HG03039 (cell line): ENCODE measurements at regions not wholly inside any gene's neighbourhood (a gene's known extent, or its start where the extent isn't known, plus 50 kb on each side); places are given as distances from the start of the nearest gene placed in this dataset.

Experiments used
- ATAC-seq: cut with Tn5 transposase; IDR thresholded peaks from one replicate; pipeline ENCODE4 v1.9.1; 2021; ENCODE audit warnings: mild to moderate bottlenecking, moderate library complexity; ENCODE audit not compliant: unreplicated experiment

DNA sequence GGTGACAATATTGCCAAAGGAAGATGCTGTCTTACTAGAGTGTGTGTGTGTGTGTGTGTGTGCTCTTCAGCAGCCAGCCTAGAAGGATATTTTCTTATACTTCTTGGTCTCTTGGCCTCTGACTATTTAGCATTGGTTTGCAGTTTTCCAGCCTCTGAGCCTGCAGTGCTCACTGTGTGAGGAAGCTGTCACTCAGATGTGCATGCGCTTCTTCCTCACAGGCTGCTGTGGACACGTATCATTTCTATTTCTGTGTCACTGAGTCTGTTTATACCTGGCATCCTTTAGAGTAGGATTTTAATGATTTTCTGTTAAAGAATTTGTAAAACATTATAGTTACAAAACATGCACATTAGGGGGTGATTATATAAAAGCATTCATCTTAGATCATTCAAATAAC lies 83.3 kb downstream of the ALDH8A1 start:
- no peak for ATAC-seq

- ATAC-seq, result no peak
Observed at GRCh38 chr6:134864558-134864957, 85.3 kb downstream of the ALDH8A1 start.

GRCh38 chr6:134863763-134864510 lies 86.0 kb downstream of the ALDH8A1 start:
- no peak for ATAC-seq

- ATAC-seq, result no peak
Observed at GRCh38 chr6:134854366-134854765, 95.5 kb downstream of the ALDH8A1 start.

DNA sequence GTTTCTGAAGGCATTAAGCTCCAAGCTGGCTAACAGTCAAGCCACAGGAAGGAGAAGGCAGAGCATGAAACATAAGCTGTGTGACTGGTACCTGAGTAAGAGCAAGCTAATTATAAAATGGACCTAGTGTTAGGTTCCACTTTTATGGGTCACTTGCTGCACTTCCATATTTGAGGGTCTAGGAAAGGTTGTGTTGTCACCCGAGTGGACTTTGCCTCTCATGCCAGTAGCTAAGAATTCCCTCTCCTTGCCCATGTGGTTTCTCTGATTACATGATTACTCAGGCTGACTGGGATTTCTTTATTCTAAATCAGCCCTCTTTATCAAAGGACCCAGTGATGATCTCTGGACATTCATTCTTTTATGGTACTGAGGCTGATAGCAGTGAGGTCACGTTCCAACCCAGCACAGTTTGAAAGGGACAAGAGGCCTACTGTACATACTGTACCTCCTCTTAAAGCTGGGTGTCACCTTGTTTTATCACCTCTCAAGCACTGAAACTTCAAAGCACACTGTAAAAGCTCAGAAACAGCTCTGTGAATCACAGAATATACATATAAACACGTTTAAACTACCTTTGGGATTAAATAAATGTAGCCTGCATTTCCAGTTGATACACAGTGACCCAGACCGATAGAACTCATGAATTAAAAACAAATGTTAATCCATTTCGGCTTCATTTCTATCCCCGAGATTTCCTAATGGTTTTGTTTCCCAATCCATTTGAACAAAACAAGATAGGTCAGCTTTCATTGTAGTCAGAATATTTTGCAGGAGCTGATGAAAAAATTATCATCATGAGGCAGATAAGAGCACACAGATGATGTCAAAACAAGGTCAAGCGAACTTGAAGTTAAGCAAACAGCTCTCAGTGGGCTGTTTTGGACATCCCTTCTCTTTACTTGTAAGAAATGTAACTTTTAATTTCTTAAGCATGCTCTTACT lies 96.5 kb downstream of the ALDH8A1 start:
- ATAC-seq, result no peak

- ATAC-seq, result no peak
Observed at GRCh38 chr6:134851548-134851947, 98.4 kb downstream of the ALDH8A1 start.

- ATAC-seq, result no peak
Observed at GRCh38 chr6:134850721-134851305, 99.1 kb downstream of the ALDH8A1 start.

DNA sequence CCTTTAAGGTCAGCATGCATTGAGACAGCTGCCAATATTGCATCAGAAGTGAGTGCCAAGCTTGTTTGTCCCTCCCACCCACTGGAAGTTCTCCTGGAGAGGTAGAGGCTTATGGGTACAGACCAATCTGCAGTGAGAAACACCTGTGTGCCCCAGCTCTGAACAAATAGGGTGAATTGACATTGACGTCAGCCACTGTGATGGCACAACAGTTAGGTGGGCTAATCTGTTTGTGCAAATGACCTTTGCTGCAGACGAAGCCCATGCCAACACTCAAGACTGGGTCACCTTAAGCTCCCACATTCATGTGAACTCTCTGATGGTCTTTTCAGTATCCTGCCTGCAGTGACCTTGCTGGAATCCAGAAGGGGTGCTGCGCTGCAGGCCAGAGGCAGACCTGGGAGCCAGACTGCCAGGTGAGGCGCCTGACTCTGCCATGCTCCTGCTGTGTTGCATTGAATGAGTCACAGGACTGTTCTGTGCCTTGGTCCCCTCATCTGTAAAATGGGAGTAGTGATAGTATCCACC lies 99.9 kb downstream of the ALDH8A1 start:
- no peak for ATAC-seq

- no peak for ATAC-seq
Observed at GRCh38 chr6:134848076-134848475, 101.8 kb downstream of the ALDH8A1 start.

DNA sequence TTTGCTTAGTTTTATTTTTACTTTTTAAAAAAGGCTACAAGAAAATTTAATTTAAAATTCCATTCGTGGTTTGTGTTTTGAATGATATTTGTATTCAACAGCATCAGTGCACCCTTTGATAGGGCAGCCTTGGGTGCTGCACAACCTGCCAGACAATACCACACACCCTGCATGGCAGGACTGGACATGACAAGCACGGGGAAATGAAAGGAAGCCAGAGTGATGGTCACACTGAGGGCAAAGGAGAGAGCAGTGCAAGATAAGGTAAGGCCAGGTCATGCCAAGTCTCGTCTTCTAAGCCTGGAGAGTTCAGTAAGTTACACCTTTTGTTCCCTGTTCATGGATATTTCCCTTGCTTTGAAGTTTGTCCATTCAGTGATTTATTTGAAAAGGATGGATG lies 103.0 kb downstream of the ALDH8A1 start:
- ATAC-seq, result no peak

- ATAC-seq, result no peak
Observed at GRCh38 chr6:134846031-134846430, 103.9 kb downstream of the ALDH8A1 start.

GRCh38 chr6:134844120-134844519 lies 105.8 kb downstream of the ALDH8A1 start:
- ATAC-seq, result no peak

GRCh38 chr6:134840086-134840867 lies 109.6 kb downstream of the ALDH8A1 start:
- no peak for ATAC-seq

GRCh38 chr6:134835993-134836392 lies 113.9 kb downstream of the ALDH8A1 start:
- no peak for ATAC-seq

GRCh38 chr6:134830940-134831339 lies 119.0 kb downstream of the ALDH8A1 start:
- no peak for ATAC-seq

- no peak for ATAC-seq
Observed at GRCh38 chr6:134830194-134830593, 119.7 kb downstream of the ALDH8A1 start.

GRCh38 chr6:134828641-134829040 lies 121.3 kb downstream of the ALDH8A1 start:
- no peak for ATAC-seq

GRCh38 chr6:134826889-134827737 lies 122.8 kb downstream of the ALDH8A1 start:
- ATAC-seq, result no peak

DNA sequence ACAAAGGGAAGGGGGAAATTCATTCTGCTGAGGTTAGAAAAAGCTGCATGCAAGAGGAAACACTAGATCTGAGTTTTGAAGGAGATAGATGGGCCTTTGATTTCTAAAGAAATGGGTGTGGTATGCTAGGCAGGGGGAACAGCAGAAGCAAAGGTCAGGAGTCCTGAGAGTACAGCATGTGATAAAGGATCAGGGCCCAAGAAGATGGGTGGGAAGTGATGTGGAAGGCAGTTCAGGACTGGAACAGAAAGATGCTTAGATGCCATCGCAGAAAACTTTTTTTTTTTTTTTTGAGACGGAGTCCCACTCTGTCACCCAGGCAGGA lies 126.2 kb downstream of the ALDH8A1 start:
- ATAC-seq, result no peak
